ENCODE measurements at regions not wholly inside any gene's neighbourhood (a gene's known extent, or its start where the extent isn't known, plus 50 kb on each side); places are given as distances from the start of the nearest gene placed in this dataset.
"Not testable (repeated sequence)": the region's sequence is repeated elsewhere in the genome, so short reads cannot be mapped to it uniquely, and the experiment has no call there.

- no peak for DNase-seq
These were observed 110.2 kb upstream of the EGFLAM start for GRCh38 chr5:38148021-38148625.

GRCh38 chr5:38143384-38143783 lies 115.0 kb upstream of the EGFLAM start:
- DNase-seq: no peak

GRCh38 chr5:38141665-38142064 lies 116.7 kb upstream of the EGFLAM start:
- no peak for DNase-seq

- no peak for DNase-seq
These were observed 119.8 kb upstream of the EGFLAM start for GRCh38 chr5:38138574-38138973.

- DNase-seq: no peak
These were observed 122.8 kb upstream of the EGFLAM start for GRCh38 chr5:38135486-38136039.

GRCh38 chr5:38134810-38135209 lies 123.5 kb upstream of the EGFLAM start:
- DNase-seq: no peak

GRCh38 chr5:38134294-38134693 lies 124.1 kb upstream of the EGFLAM start:
- not testable (repeated sequence) for DNase-seq

GRCh38 chr5:38131686-38132085 lies 126.7 kb upstream of the EGFLAM start:
- DNase-seq: no peak

GRCh38 chr5:38124321-38124720 lies 134.0 kb upstream of the EGFLAM start:
- no peak for DNase-seq

- DNase-seq: no peak
These were observed 136.9 kb upstream of the EGFLAM start for GRCh38 chr5:38121420-38121819.

GRCh38 chr5:38119836-38120235 lies 138.5 kb upstream of the EGFLAM start:
- no peak for DNase-seq

GRCh38 chr5:38117784-38118479 lies 140.4 kb upstream of the EGFLAM start:
- DNase-seq: no peak

GRCh38 chr5:38115318-38115827 lies 143.0 kb upstream of the EGFLAM start:
- DNase-seq: no peak

- DNase-seq: no peak
These were observed 144.5 kb upstream of the EGFLAM start for GRCh38 chr5:38113880-38114279.

- no peak for DNase-seq
These were observed 144.9 kb upstream of the EGFLAM start for GRCh38 chr5:38113456-38113855.

- DNase-seq: no peak
These were observed 145.4 kb upstream of the EGFLAM start for GRCh38 chr5:38112938-38113337.

- DNase-seq: no peak
These were observed 148.2 kb upstream of the EGFLAM start for GRCh38 chr5:38110130-38110529.

- DNase-seq: no peak
These were observed 151.3 kb upstream of the EGFLAM start for GRCh38 chr5:38107096-38107495.

GRCh38 chr5:38105801-38106200 lies 152.6 kb upstream of the EGFLAM start:
- no peak for DNase-seq

GRCh38 chr5:38105231-38105570 lies 153.2 kb upstream of the EGFLAM start:
- no peak for DNase-seq

- DNase-seq: no peak
These were observed 153.7 kb upstream of the EGFLAM start for GRCh38 chr5:38104497-38105230.

GRCh38 chr5:38101897-38102296 lies 156.5 kb upstream of the EGFLAM start:
- DNase-seq: no peak

All from right forelimb (tissue), 1 donor.